H9 (cell line): ENCODE measurements at regions not wholly inside any gene's neighbourhood (a gene's known extent, or its start where the extent isn't known, plus 50 kb on each side); places are given as distances from the start of the nearest gene placed in this dataset.

Experiments
- DNase-seq: peaks from one replicate; pipeline ENCODE4 v3.0.0-alpha.2; 2017
- H2AFZ ChIP-seq: one replicate; pipeline ENCODE4 v1.6.1; 2013; ENCODE audit warnings: mild to moderate bottlenecking, low read length, control low read depth, moderate library complexity
- H2AK5ac ChIP-seq: 2 replicates; pipeline ENCODE4 v1.6.1; 2013; ENCODE audit warnings: low read length, control low read depth, mixed read lengths; ENCODE audit not compliant: insufficient read length
- H2BK120ac ChIP-seq: one replicate; pipeline ENCODE4 v1.6.1; 2013; ENCODE audit warnings: low read depth, mild to moderate bottlenecking, low read length, control low read depth, inconsistent platforms; ENCODE audit not compliant: poor library complexity, severe bottlenecking
- H2BK12ac ChIP-seq: 2 replicates; pipeline ENCODE4 v1.6.1; 2013; ENCODE audit warnings: low read length, control low read depth, mixed read lengths, low read depth; ENCODE audit not compliant: insufficient read length
- H2BK15ac ChIP-seq: 2 replicates; pipeline ENCODE4 v1.6.1; 2013; ENCODE audit warnings: low read depth, low read length, control low read depth
- H2BK20ac ChIP-seq: one replicate; pipeline ENCODE4 v1.6.1; 2013; ENCODE audit warnings: low read depth, mild to moderate bottlenecking, low read length, control low read depth, inconsistent platforms; ENCODE audit not compliant: poor library complexity, severe bottlenecking
- H2BK5ac ChIP-seq: 2 replicates; pipeline ENCODE4 v1.6.1; 2013; ENCODE audit warnings: low read length, control low read depth, mixed read lengths; ENCODE audit not compliant: insufficient read length
- H3K14ac ChIP-seq: 2 replicates; pipeline ENCODE4 v1.6.1; 2013; ENCODE audit warnings: low read length, control low read depth; ENCODE audit not compliant: insufficient read depth
- H3K18ac ChIP-seq: 2 replicates; pipeline ENCODE4 v1.6.1; 2013; ENCODE audit warnings: low read depth, mild to moderate bottlenecking, mixed read lengths, low read length, control low read depth; ENCODE audit not compliant: insufficient read length
- H3K23ac ChIP-seq: 2 replicates; pipeline ENCODE4 v1.6.1; 2013; ENCODE audit warnings: low read length, control low read depth, mixed read lengths, low read depth; ENCODE audit not compliant: insufficient read length
- H3K23me2 ChIP-seq: 2 replicates; pipeline ENCODE4 v1.6.1; 2013; ENCODE audit warnings: low read depth, mild to moderate bottlenecking, mixed read lengths, low read length, control low read depth; ENCODE audit not compliant: insufficient read length, poor library complexity, severe bottlenecking
- H3K27ac ChIP-seq: 2 replicates; pipeline ENCODE4 v1.5.1; 2013; ENCODE audit warnings: low read length, control low read depth, mixed read lengths, low read depth; ENCODE audit not compliant: insufficient read length
- H3K27me3 ChIP-seq: 2 replicates; pipeline ENCODE4 v1.6.1; 2013; ENCODE audit warnings: low read length, control low read depth, inconsistent platforms; ENCODE audit not compliant: insufficient read depth
- H3K4ac ChIP-seq: 2 replicates; pipeline ENCODE4 v1.6.1; 2013; ENCODE audit warnings: low read depth, mild to moderate bottlenecking, control low read depth, inconsistent platforms, low read length, moderate library complexity
- H3K4me1 ChIP-seq: 2 replicates; pipeline ENCODE4 v1.6.1; 2013; ENCODE audit warnings: low read length, control low read depth, inconsistent platforms; ENCODE audit not compliant: insufficient read depth
- H3K4me2 ChIP-seq: 2 replicates; pipeline ENCODE4 v1.6.1; 2013; ENCODE audit warnings: low read length, control low read depth, mixed read lengths; ENCODE audit not compliant: insufficient read length, insufficient read depth
- H3K56ac ChIP-seq: 2 replicates; pipeline ENCODE4 v1.6.1; 2013; ENCODE audit warnings: low read depth, mild to moderate bottlenecking, mixed read lengths, low read length, control low read depth; ENCODE audit not compliant: insufficient read length
- H3K79me1 ChIP-seq: 2 replicates; pipeline ENCODE4 v1.6.1; 2013; ENCODE audit warnings: low read depth, mild to moderate bottlenecking, moderate library complexity, low read length, control low read depth, inconsistent platforms; ENCODE audit not compliant: insufficient read depth, poor library complexity, severe bottlenecking
- H3K79me2 ChIP-seq: 2 replicates; pipeline ENCODE4 v1.6.1; 2013; ENCODE audit warnings: low read length, control low read depth, inconsistent platforms; ENCODE audit not compliant: insufficient read depth
- H3K9ac ChIP-seq: 2 replicates; pipeline ENCODE4 v1.6.1; 2013; ENCODE audit warnings: low read length, control low read depth, mixed read lengths; ENCODE audit not compliant: insufficient read length; ENCODE audit errors: extremely low read depth
- H3K9me3 ChIP-seq: one replicate; pipeline ENCODE4 v1.6.1; 2013; ENCODE audit warnings: low read depth, low read length, inconsistent platforms; ENCODE audit not compliant: control insufficient read depth
- H3T11ph ChIP-seq: one replicate; pipeline ENCODE4 v1.6.1; 2013; ENCODE audit warnings: mild to moderate bottlenecking, low read length, control low read depth, inconsistent platforms
- H4K20me1 ChIP-seq: one replicate; pipeline ENCODE4 v1.6.1; 2013; ENCODE audit not compliant: control insufficient read depth, insufficient read length, insufficient read depth
- H4K5ac ChIP-seq: 2 replicates; pipeline ENCODE4 v1.6.1; 2013; ENCODE audit warnings: low read depth, mild to moderate bottlenecking, mixed read lengths, low read length, control low read depth; ENCODE audit not compliant: insufficient read length
- H4K8ac ChIP-seq: replicated peaks from 2 replicates; pipeline ENCODE4 v1.6.1; 2013; ENCODE audit warnings: low read length, control low read depth, mixed read lengths, low read depth; ENCODE audit not compliant: insufficient read length
- H4K91ac ChIP-seq: 2 replicates; pipeline ENCODE4 v1.6.1; 2013; ENCODE audit warnings: low read depth, mild to moderate bottlenecking, moderate library complexity, mixed read lengths, low read length, control low read depth; ENCODE audit not compliant: insufficient read length
- H3K27ac Mint-ChIP-seq, 3 experiments: 2 replicates in 2 of 3; 3 replicates in 1 of 3; pipeline ENCODE4 v1.8.0; 2020 to 2021; ENCODE audit warnings: mixed read lengths in 3 of 3, mild to moderate bottlenecking in 1 of 3, moderate library complexity in 1 of 3
- H3K27me3 Mint-ChIP-seq: 2 replicates; pipeline ENCODE4 v1.8.0; 2021; ENCODE audit warnings: low read depth, mild to moderate bottlenecking, moderate library complexity, mixed read lengths
- H3K36me3 Mint-ChIP-seq, 3 experiments: 2 replicates in 2 of 3; 3 replicates in 1 of 3; pipeline ENCODE4 v1.8.0; 2020 to 2021; ENCODE audit warnings: low read depth in 3 of 3, mixed read lengths in 3 of 3; ENCODE audit not compliant: insufficient read depth in 1 of 3
- H3K4me1 Mint-ChIP-seq, 2 experiments: 2 replicates each; pipeline ENCODE4 v1.8.0; 2020; ENCODE audit warnings: mixed read lengths in 2 of 2
- H3K4me3 Mint-ChIP-seq, 2 experiments: 2 replicates in 1 of 2; 3 replicates in 1 of 2; pipeline ENCODE4 v1.8.0; 2020 to 2021; ENCODE audit warnings: mild to moderate bottlenecking in 2 of 2, mixed read lengths in 2 of 2, moderate library complexity in 1 of 2
- H3K9me3 Mint-ChIP-seq, 2 experiments: 2 replicates in 1 of 2; 3 replicates in 1 of 2; pipeline ENCODE4 v1.8.0; 2020; ENCODE audit warnings: mild to moderate bottlenecking in 2 of 2, mixed read lengths in 2 of 2, moderate library complexity in 1 of 2
- CTCF ChIP-seq: fragments of 200-600 bp; sonication (generic); conservative IDR thresholded peaks from 3 replicates; pipeline ENCODE4 v1.8.0; 2021; ENCODE audit warnings: antibody characterized with exemption, mild to moderate bottlenecking
- WGBS: extraction: QIAGEN DNeasy Blood & Tissue Kit; methylation state at CpG from one replicate; pipeline ENCODE4 v1.1.7; 2013; ENCODE audit warnings: missing lambda C conversion rate, low lambda C conversion rate, mixed read lengths; ENCODE audit not compliant: insufficient read length; ENCODE audit errors: extremely low coverage; 5-methylcytosine and 5-hydroxymethylcytosine counted together

- no peaks in the 10 kb centered on the region for H4K20me1 ChIP-seq
- no peak overlapping the region for H3T11ph ChIP-seq
- no peak overlapping the region for H4K91ac ChIP-seq
- H3K56ac ChIP-seq: no peak overlapping the region
- Mint-ChIP-seq H3K4me3 (no peak overlapping the region), H3K27ac (no peak overlapping the region), H3K36me3 (peaks cover 0 to 5% (median 1%) of the 10 kb centered on the region in 3 experiments; a peak in 1 of 7 replicates), H3K9me3 (no peaks in the 10 kb centered on the region), H3K4me1 (peaks cover 27 to 31% of the 10 kb centered on the region in 2 experiments), H3K27me3 (no peaks in the 10 kb centered on the region)
- no peak for DNase-seq
- no peak overlapping the region for H2BK120ac ChIP-seq
- H2BK20ac ChIP-seq: no peak overlapping the region
- no peak overlapping the region for H2BK15ac ChIP-seq
- no peak overlapping the region for H4K8ac ChIP-seq
- no peak overlapping the region for H3K23ac ChIP-seq
- no peak overlapping the region for H3K14ac ChIP-seq
- H2AK5ac ChIP-seq: no peak overlapping the region
- H3K9me3 ChIP-seq: no peaks in the 10 kb centered on the region
- H3K4ac ChIP-seq: no peak overlapping the region
- H2AFZ ChIP-seq: no peak overlapping the region
- H3K23me2 ChIP-seq: no peaks in the 10 kb centered on the region
- no peak overlapping the region for H3K27ac ChIP-seq
- H3K4me2 ChIP-seq: no peak overlapping the region
- no peak overlapping the region for H2BK5ac ChIP-seq
- no peak overlapping the region for H3K18ac ChIP-seq
- peaks cover 4% of the 10 kb centered on the region; the same call in 1 of the 2 replicates for H3K4me1 ChIP-seq
- H3K9ac ChIP-seq: no peak overlapping the region
- no CpG with 5 or more reads among the region's 1 CpG for WGBS
- no peak overlapping the region for H2BK12ac ChIP-seq
- no peak overlapping the region for H4K5ac ChIP-seq
- H3K79me2 ChIP-seq: no peaks in the 10 kb centered on the region
- no peak for TF ChIP-seq CTCF
- H3K79me1 ChIP-seq: no peaks in the 10 kb centered on the region
- H3K27me3 ChIP-seq: no peaks in the 10 kb centered on the region
These were observed 94.0 kb upstream of the IFNGR1 start for GRCh38 chr6:137313211-137313610.
